Colonic mucosa (tissue), 4 donors: ENCODE measurements at regions not wholly inside any gene's neighbourhood (a gene's known extent, or its start where the extent isn't known, plus 50 kb on each side); places are given as distances from the start of the nearest gene placed in this dataset.

Experiments
- DNase-seq: peaks from one replicate; pipeline ENCODE4 v3.0.0-alpha.2; 2020
- H3K27ac ChIP-seq: fragments of 200-600 bp; one replicate; pipeline ENCODE4 v1.8.0; 2021
- H3K27me3 ChIP-seq: fragments of 200-600 bp; one replicate; pipeline ENCODE4 v1.8.0; 2021
- H3K36me3 ChIP-seq: fragments of 200-600 bp; one replicate; pipeline ENCODE4 v1.8.0; 2021
- H3K4me1 ChIP-seq: fragments of 200-600 bp; one replicate; pipeline ENCODE4 v1.8.0; 2021; ENCODE audit warnings: mild to moderate bottlenecking
- H3K4me3 ChIP-seq: fragments of 200-600 bp; one replicate; pipeline ENCODE4 v1.8.0; 2021
- H3K9ac ChIP-seq, 2 donors: one replicate each; pipeline ENCODE4 v1.7.0; 2013; ENCODE audit warnings: control low read depth in 2 of 2, low read depth in 2 of 2, low read length in 2 of 2
- H3K9me3 ChIP-seq: fragments of 200-600 bp; one replicate; pipeline ENCODE4 v1.8.0; 2021
- intact Hi-C: fragments of 100-400 bp; cut with DNase I; formaldehyde crosslinking; loops from one replicate; pipeline ENCODE4 v1.14.1; 2022
- TF ChIP-seq, protein P1 (sequence below): fragments of 200-600 bp; IDR thresholded peaks from one replicate; pipeline ENCODE4 v1.8.0; 2022; ENCODE audit warnings: antibody characterized with exemption, mild to moderate bottlenecking
- donor health status: healthy.
- donor health status: DM: no; HTN: no; CAD: no.
- donor health status: DM: no; HTN: no; CAD: no.

DNA sequence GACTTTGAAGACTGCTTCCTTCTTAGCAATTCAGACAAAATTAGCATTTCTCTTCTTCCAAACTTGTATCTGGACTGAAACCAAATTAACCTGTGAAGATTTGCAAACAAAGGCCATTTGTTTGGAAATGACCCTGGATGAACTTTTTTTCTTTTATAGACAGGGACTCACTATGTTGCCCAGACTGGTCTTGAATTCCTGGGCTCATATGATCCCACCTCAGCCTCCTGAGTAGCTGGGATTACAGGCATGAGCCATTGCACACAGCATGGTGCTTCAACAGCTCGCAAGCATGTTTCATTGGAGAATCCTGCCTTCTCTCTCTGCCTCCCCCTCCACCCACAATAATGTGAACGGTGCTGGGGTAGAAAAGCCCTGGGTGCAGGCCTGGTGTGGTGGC is 170.2 kb downstream of the ARL4C start:
- Histone ChIP-seq H3K4me1 (no peaks in the 10 kb centered on the region), H3K36me3 (no peaks in the 10 kb centered on the region), H3K27me3 (no peaks in the 10 kb centered on the region), H3K9me3 (no peaks in the 10 kb centered on the region), H3K27ac (no peak overlapping the region), H3K4me3 (no peak overlapping the region), H3K9ac (no peak overlapping the region)
- intact Hi-C loops: no loop called here
- DNase-seq: no peak
- TF ChIP-seq, protein P1, sequence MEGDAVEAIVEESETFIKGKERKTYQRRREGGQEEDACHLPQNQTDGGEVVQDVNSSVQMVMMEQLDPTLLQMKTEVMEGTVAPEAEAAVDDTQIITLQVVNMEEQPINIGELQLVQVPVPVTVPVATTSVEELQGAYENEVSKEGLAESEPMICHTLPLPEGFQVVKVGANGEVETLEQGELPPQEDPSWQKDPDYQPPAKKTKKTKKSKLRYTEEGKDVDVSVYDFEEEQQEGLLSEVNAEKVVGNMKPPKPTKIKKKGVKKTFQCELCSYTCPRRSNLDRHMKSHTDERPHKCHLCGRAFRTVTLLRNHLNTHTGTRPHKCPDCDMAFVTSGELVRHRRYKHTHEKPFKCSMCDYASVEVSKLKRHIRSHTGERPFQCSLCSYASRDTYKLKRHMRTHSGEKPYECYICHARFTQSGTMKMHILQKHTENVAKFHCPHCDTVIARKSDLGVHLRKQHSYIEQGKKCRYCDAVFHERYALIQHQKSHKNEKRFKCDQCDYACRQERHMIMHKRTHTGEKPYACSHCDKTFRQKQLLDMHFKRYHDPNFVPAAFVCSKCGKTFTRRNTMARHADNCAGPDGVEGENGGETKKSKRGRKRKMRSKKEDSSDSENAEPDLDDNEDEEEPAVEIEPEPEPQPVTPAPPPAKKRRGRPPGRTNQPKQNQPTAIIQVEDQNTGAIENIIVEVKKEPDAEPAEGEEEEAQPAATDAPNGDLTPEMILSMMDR: no peak

DNA sequence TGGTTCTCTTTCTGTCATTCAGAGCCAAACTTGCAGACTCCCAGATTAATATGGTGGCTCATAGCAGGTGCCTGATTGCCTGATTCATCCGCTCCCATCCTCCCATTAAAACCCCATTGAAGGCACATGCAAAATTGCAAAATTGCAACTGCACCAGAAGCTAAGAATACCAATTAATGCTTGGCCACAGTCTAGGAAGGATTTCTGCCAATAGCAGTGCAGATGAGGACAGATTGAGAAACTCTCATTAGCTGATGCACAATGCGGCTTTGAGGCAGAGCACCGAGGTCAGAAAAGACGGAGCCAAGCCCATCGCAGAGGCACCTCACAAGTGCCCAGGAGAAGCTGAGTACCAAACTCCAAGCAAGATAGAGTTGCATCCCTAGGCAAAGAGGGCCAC is 172.8 kb downstream of the ARL4C start:
- no peak overlapping the region for H3K9ac ChIP-seq
- H3K4me1 ChIP-seq: no peaks in the 10 kb centered on the region
- intact Hi-C loops: no loop called here
- TF ChIP-seq, protein P1: no peak
- no peak overlapping the region for H3K4me3 ChIP-seq
- no peaks in the 10 kb centered on the region for H3K36me3 ChIP-seq
- no peaks in the 10 kb centered on the region for H3K27me3 ChIP-seq
- no peaks in the 10 kb centered on the region for H3K9me3 ChIP-seq
- no peak for DNase-seq
- no peak overlapping the region for H3K27ac ChIP-seq

DNA sequence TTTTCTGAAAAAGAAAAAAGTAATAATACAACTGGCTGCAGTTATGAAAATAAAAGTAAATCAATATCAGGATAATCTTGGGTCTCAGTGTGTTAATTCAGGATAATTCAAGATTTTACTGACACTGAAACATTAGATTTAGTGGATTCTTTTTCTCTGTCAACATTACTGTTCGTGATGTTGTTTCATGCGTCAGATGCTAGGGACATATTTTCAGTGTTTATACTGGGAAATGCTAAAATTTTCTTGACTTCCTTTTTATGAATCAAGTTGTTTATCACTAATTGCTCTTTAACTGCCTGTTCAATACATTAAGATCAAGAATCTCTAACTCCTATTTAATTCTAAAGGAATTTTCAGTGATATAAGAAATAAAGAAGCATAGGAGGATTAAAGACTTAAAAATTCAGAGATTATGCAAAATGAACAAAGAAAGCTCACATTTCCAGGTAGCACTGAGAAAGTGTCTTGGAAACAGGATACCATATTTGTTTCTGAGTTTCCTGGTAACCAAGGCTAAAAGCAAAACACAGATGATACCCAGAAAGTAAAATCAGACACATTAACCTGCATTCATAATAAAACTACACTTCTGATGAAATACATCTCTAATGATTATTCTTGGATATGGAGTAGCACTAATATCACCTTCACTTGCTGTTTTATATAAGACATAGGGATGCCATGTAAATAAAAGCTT is 174.0 kb downstream of the ARL4C start:
- Histone ChIP-seq H3K9ac (no peak overlapping the region), H3K9me3 (no peaks in the 10 kb centered on the region), H3K27ac (no peak overlapping the region), H3K27me3 (no peaks in the 10 kb centered on the region), H3K4me3 (no peak overlapping the region), H3K36me3 (no peaks in the 10 kb centered on the region), H3K4me1 (no peaks in the 10 kb centered on the region)
- DNase-seq: no peak
- intact Hi-C loops: no loop called here
- TF ChIP-seq, protein P1: no peak

DNA sequence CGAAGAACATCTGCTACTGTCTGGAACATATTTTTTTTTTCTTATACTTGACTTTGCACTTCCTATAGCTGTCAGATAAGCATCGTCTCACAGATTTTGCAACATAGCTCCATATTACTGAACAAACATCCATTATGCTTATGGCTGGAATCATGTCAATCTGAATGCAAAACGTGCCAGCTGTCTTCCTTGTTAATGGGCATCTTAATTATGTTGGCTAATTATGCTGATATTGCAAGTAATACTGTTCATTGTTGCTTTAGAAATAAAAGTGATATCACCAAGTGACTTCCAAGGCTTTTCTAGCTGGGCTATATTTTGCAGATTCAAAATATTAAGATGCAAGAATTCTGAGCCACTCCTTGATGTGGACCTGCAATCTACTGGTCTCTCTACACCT is 176.8 kb downstream of the ARL4C start:
- Histone ChIP-seq H3K36me3 (no peaks in the 10 kb centered on the region), H3K4me3 (no peak overlapping the region), H3K27ac (no peak overlapping the region), H3K4me1 (no peaks in the 10 kb centered on the region), H3K9ac (no peak overlapping the region), H3K9me3 (no peaks in the 10 kb centered on the region), H3K27me3 (no peaks in the 10 kb centered on the region)
- TF ChIP-seq, protein P1: no peak
- no peak for DNase-seq
- intact Hi-C loops: no loop called here

DNA sequence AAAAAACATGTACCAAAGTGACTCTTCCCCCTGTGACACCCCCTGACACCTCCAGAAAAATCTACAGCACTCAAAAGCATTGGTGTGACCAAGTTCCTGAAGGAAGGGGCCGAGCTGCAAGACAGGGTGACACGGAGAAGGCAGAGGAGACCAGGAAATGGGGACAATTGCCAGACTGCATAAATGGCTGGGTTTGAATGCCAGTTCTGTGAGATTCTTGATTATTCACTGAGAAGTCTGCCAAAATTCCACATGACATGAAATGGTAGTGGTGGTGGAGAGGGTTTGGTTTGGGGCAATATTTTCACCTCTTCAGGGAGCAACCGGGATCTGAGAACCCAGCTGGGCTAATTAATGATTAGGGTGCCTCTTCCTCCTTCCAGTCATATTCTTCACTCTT is 178.5 kb downstream of the ARL4C start:
- Histone ChIP-seq H3K36me3 (no peaks in the 10 kb centered on the region), H3K4me1 (no peaks in the 10 kb centered on the region), H3K27me3 (no peaks in the 10 kb centered on the region), H3K4me3 (no peak overlapping the region), H3K9me3 (no peaks in the 10 kb centered on the region), H3K9ac (no peak overlapping the region), H3K27ac (no peak overlapping the region)
- intact Hi-C loops: no loop called here
- no peak for DNase-seq
- TF ChIP-seq, protein P1: no peak
